Cardiac septum (tissue), 1 donor: ENCODE measurements at regions not wholly inside any gene's neighbourhood (a gene's known extent, or its start where the extent isn't known, plus 50 kb on each side); places are given as distances from the start of the nearest gene placed in this dataset.

Source experiments
- microRNA-seq: library from miRNA; unstranded; fragments of <30 nt; microRNA quantifications from one replicate; pipeline ENCODE4 v1.2.0, GENCODE V29; 2020
- donor health status: DM: no; HTN: no; CAD: no.

Small RNA genes lying in the stretch of these regions (microRNA-seq; reads per million reads assigned to microRNA genes)
- 6.2 reads per million, percentile 13 among the genes with 10 or more reads in this experiment for gene MIR550A3
